Neutrophil (primary cell): ENCODE measurements at regions not wholly inside any gene's neighbourhood (a gene's known extent, or its start where the extent isn't known, plus 50 kb on each side); places are given as distances from the start of the nearest gene placed in this dataset.

ENCODE experiments used
- H3K27ac ChIP-seq: fragments of 200-600 bp; sonication (generic); 2 replicates; pipeline ENCODE4 v1.5.1; 2016; ENCODE audit warnings: mild to moderate bottlenecking, moderate library complexity
- H3K27me3 ChIP-seq: fragments of 200-600 bp; sonication (generic); 2 replicates; pipeline ENCODE4 v1.6.0; 2016; ENCODE audit warnings: mild to moderate bottlenecking
- H3K36me3 ChIP-seq: fragments of 200-600 bp; sonication (generic); 2 replicates; pipeline ENCODE4 v1.5.1; 2017
- H3K4me1 ChIP-seq, 2 experiments: fragments of 200-600 bp in 1 of 2; sonication (generic) in 1 of 2; 1 replicate in 1 of 2; 2 replicates in 1 of 2; pipeline versions ENCODE4 v1.5.1 to v1.6.1; 2013 to 2016; ENCODE audit warnings: low read depth in 1 of 2, low read length in 1 of 2, mild to moderate bottlenecking in 1 of 2, moderate library complexity in 1 of 2; ENCODE audit not compliant: control insufficient read depth in 1 of 2, insufficient read depth in 1 of 2
- H3K4me3 ChIP-seq, 2 experiments: fragments of 200-600 bp in 1 of 2; sonication (generic) in 1 of 2; 1 replicate in 1 of 2; 2 replicates in 1 of 2; pipeline ENCODE4 v1.5.1; 2013 to 2016; ENCODE audit warnings: low read depth in 1 of 2, low read length in 1 of 2, mild to moderate bottlenecking in 1 of 2, moderate library complexity in 1 of 2
- H3K9me3 ChIP-seq: fragments of 200-600 bp; sonication (generic); 2 replicates; pipeline ENCODE4 v1.5.1; 2016
- CTCF ChIP-seq: fragments of 200-600 bp; sonication (generic); IDR thresholded peaks from 2 replicates; pipeline ENCODE4 v1.5.1; 2016; ENCODE audit warnings: antibody characterized with exemption

- Histone ChIP-seq H3K27ac (no peak overlapping the region), H3K4me3 (no peak overlapping the region), H3K9me3 (no peaks in the 10 kb centered on the region), H3K4me1 (no peaks in the 10 kb centered on the region), H3K36me3 (no peaks in the 10 kb centered on the region), H3K27me3 (peaks cover 10% of the 10 kb centered on the region)
- no peak for TF ChIP-seq CTCF
These were observed 227.7 kb downstream of the SKIDA1 start for GRCh38 chr10:21297603-21298383.

GRCh38 chr10:21296575-21297355 lies 228.7 kb downstream of the SKIDA1 start:
- Histone ChIP-seq H3K27ac (no peak overlapping the region), H3K9me3 (no peaks in the 10 kb centered on the region), H3K4me1 (no peaks in the 10 kb centered on the region), H3K27me3 (peaks cover 20% of the 10 kb centered on the region), H3K36me3 (no peaks in the 10 kb centered on the region), H3K4me3 (no peak overlapping the region)
- no peak for TF ChIP-seq CTCF

- H3K9me3 ChIP-seq, result no peaks in the 10 kb centered on the region
- no peak for TF ChIP-seq CTCF
- no peak overlapping the region for H3K27ac ChIP-seq
- H3K27me3 ChIP-seq, result peaks cover 25% of the 10 kb centered on the region
- H3K36me3 ChIP-seq, result no peaks in the 10 kb centered on the region
- H3K4me1 ChIP-seq, result no peaks in the 10 kb centered on the region
- H3K4me3 ChIP-seq, result no peak overlapping the region
These were observed 231.7 kb downstream of the SKIDA1 start for GRCh38 chr10:21293518-21294356.

- Histone ChIP-seq H3K36me3 (no peaks in the 10 kb centered on the region), H3K9me3 (no peaks in the 10 kb centered on the region), H3K27ac (no peak overlapping the region), H3K4me3 (no peak overlapping the region), H3K4me1 (no peaks in the 10 kb centered on the region), H3K27me3 (peaks cover 25% of the 10 kb centered on the region)
- TF ChIP-seq CTCF, result no peak
These were observed 232.5 kb downstream of the SKIDA1 start for GRCh38 chr10:21292763-21293517.
